Activated T-cell treated with anti-CD3 and anti-CD28 coated beads, Interleukin-2, amount 50 U/mL, for 24 hours (primary cell): ENCODE measurements at regions not wholly inside any gene's neighbourhood (a gene's known extent, or its start where the extent isn't known, plus 50 kb on each side); places are given as distances from the start of the nearest gene placed in this dataset.

Experiments used
- DNase-seq: peaks from one replicate; pipeline ENCODE4 v3.0.0-alpha.2; 2020
- H3K27ac Mint-ChIP-seq: 2 replicates; pipeline ENCODE4 v1.8.0; 2020; ENCODE audit warnings: mild to moderate bottlenecking, mixed read lengths
- H3K27me3 Mint-ChIP-seq: 2 replicates; pipeline ENCODE4 v1.8.0; 2020; ENCODE audit warnings: mixed read lengths
- H3K36me3 Mint-ChIP-seq: 2 replicates; pipeline ENCODE4 v1.8.0; 2020; ENCODE audit warnings: low read depth, mixed read lengths
- H3K4me1 Mint-ChIP-seq: 2 replicates; pipeline ENCODE4 v1.8.0; 2020; ENCODE audit warnings: low read depth, mixed read lengths
- H3K4me3 Mint-ChIP-seq: 2 replicates; pipeline ENCODE4 v1.8.0; 2020; ENCODE audit warnings: mild to moderate bottlenecking, moderate library complexity, mixed read lengths
- H3K9me3 Mint-ChIP-seq: 2 replicates; pipeline ENCODE4 v1.8.0; 2020; ENCODE audit warnings: mixed read lengths

DNA sequence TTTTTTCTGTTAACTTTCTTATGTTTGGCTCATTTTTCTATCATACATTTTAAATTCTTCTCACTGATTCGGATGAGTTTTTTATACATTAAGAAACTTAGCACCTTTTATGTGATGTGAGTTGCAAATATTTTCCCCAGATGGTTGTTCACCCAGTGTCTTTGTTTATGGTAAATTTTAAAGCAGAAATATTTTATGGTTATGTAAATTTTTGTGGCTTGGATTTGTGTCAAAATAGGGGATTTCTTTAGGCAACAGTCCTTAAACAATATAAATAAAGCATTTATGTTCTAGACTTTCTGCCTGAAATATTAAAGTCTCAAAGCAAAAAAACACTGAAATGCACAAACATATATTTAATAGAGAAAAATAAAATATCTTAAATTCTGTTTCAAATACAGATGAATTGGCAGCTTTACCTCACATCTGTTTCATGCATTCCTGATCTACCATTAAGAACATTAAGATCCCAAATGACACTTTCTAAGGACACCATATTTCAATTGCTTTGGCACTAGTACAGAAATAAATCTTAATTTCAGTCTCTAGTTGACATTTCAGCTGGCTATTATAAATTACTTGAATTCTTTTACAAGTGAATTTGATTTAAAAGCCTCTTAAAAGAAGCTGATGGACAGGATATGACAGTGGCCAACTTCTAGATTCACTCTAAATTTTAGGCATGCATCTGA, 646.6 kb downstream of the HACE1 start:
- no peaks in the 10 kb centered on the region for H3K27me3 Mint-ChIP-seq
- no peak for DNase-seq
- H3K27ac Mint-ChIP-seq, result no peak overlapping the region
- H3K36me3 Mint-ChIP-seq, result no peaks in the 10 kb centered on the region
- no peaks in the 10 kb centered on the region for H3K9me3 Mint-ChIP-seq
- H3K4me1 Mint-ChIP-seq, result no peaks in the 10 kb centered on the region
- no peak overlapping the region for H3K4me3 Mint-ChIP-seq

GRCh38 chr6:104207635-104208034, 652.1 kb downstream of the HACE1 start:
- H3K27me3 Mint-ChIP-seq, result no peaks in the 10 kb centered on the region
- no peak for DNase-seq
- no peaks in the 10 kb centered on the region for H3K36me3 Mint-ChIP-seq
- no peak overlapping the region for H3K27ac Mint-ChIP-seq
- H3K4me3 Mint-ChIP-seq, result no peak overlapping the region
- no peaks in the 10 kb centered on the region for H3K4me1 Mint-ChIP-seq
- peaks cover 4% of the 10 kb centered on the region for H3K9me3 Mint-ChIP-seq

- Mint-ChIP-seq H3K9me3 (peaks cover 17% of the 10 kb centered on the region), H3K4me3 (no peak overlapping the region), H3K27me3 (no peaks in the 10 kb centered on the region)
Observed at GRCh38 chr6:104201557-104201956, 658.2 kb downstream of the HACE1 start.

GRCh38 chr6:104187616-104188015, 672.1 kb downstream of the HACE1 start:
- Mint-ChIP-seq H3K27me3 (no peaks in the 10 kb centered on the region), H3K4me1 (no peaks in the 10 kb centered on the region), H3K9me3 (peaks cover 6% of the 10 kb centered on the region)

More at GRCh38 chr6:104201557-104201956, 658.2 kb downstream of the HACE1 start:
- no peaks in the 10 kb centered on the region for H3K36me3 Mint-ChIP-seq
- no peak overlapping the region for H3K27ac Mint-ChIP-seq
- no peak for DNase-seq
- H3K4me1 Mint-ChIP-seq, result no peaks in the 10 kb centered on the region

DNA sequence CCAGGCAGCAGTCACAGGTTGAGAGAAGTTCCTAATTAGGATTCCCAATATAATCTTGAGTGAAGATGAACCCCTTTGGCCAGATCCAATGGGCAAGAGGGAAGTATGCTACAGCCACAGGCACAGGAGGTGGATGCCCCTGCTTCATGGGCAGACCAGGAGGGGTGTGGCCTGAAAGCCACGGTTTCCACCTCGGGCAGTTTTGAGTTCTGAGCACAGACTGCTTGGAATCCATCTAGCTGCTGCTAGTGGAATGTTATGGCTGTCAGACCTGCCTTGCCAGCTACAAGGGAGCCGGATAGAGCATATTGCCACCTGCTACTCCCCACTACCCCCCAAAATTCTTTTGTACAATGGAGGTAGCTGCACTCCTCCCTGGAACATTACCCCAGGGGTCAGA, 672.9 kb downstream of the HACE1 start:
- no peak overlapping the region for H3K27ac Mint-ChIP-seq
- no peaks in the 10 kb centered on the region for H3K27me3 Mint-ChIP-seq
- no peaks in the 10 kb centered on the region for H3K4me1 Mint-ChIP-seq
- no peak for DNase-seq
- H3K4me3 Mint-ChIP-seq, result no peak overlapping the region
- no peaks in the 10 kb centered on the region for H3K36me3 Mint-ChIP-seq
- H3K9me3 Mint-ChIP-seq, result peaks cover 6% of the 10 kb centered on the region

More at GRCh38 chr6:104187616-104188015, 672.1 kb downstream of the HACE1 start:
- Mint-ChIP-seq H3K4me3 (no peak overlapping the region), H3K36me3 (no peaks in the 10 kb centered on the region), H3K27ac (no peak overlapping the region)
- DNase-seq, result no peak

GRCh38 chr6:104183816-104184435, 675.8 kb downstream of the HACE1 start:
- H3K4me1 Mint-ChIP-seq, result no peaks in the 10 kb centered on the region
- H3K4me3 Mint-ChIP-seq, result no peak overlapping the region
- no peak overlapping the region for H3K27ac Mint-ChIP-seq
- peaks cover 2% of the 10 kb centered on the region for H3K9me3 Mint-ChIP-seq
- no peaks in the 10 kb centered on the region for H3K27me3 Mint-ChIP-seq
- DNase-seq, result no peak
- H3K36me3 Mint-ChIP-seq, result no peaks in the 10 kb centered on the region

- H3K9me3 Mint-ChIP-seq, result no peaks in the 10 kb centered on the region
- H3K27me3 Mint-ChIP-seq, result no peaks in the 10 kb centered on the region
- no peak overlapping the region for H3K27ac Mint-ChIP-seq
- no peaks in the 10 kb centered on the region for H3K4me1 Mint-ChIP-seq
- no peak for DNase-seq
- no peaks in the 10 kb centered on the region for H3K36me3 Mint-ChIP-seq
- no peak overlapping the region for H3K4me3 Mint-ChIP-seq
Observed at GRCh38 chr6:104182811-104183210, 676.9 kb downstream of the HACE1 start.

DNA sequence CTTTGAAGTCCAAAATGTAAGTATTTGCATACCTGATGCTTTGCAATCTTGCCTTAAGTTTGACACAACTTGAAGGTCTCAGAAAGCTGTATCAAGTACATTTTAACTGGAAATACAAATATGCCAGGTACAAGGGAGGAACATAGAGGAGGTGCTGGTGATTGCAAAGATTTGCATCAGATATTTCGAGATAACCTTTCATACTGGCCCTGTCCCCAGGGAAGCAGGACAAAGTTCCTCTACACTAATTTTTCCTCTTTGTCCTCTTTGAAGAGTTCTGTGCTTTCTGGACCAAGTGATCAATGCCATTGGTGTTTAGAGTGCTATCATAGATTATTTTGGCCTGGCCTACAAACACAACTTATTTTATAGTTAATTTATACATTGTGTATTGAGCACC, 686.1 kb downstream of the HACE1 start:
- Mint-ChIP-seq H3K27me3 (no peaks in the 10 kb centered on the region), H3K36me3 (no peaks in the 10 kb centered on the region), H3K9me3 (no peaks in the 10 kb centered on the region), H3K4me1 (no peaks in the 10 kb centered on the region), H3K4me3 (no peak overlapping the region), H3K27ac (no peak overlapping the region)
- no peak for DNase-seq

- no peak overlapping the region for H3K4me3 Mint-ChIP-seq
- DNase-seq, result no peak
- no peak overlapping the region for H3K27ac Mint-ChIP-seq
- no peaks in the 10 kb centered on the region for H3K4me1 Mint-ChIP-seq
- no peaks in the 10 kb centered on the region for H3K27me3 Mint-ChIP-seq
- no peaks in the 10 kb centered on the region for H3K36me3 Mint-ChIP-seq
- H3K9me3 Mint-ChIP-seq, result peaks cover 8% of the 10 kb centered on the region
Observed at GRCh38 chr6:104170401-104170800, 689.3 kb downstream of the HACE1 start.

GRCh38 chr6:104166055-104166668, 693.6 kb downstream of the HACE1 start:
- Mint-ChIP-seq H3K27me3 (no peaks in the 10 kb centered on the region), H3K27ac (no peak overlapping the region), H3K4me3 (no peak overlapping the region), H3K36me3 (no peaks in the 10 kb centered on the region), H3K9me3 (peaks cover 17% of the 10 kb centered on the region), H3K4me1 (no peaks in the 10 kb centered on the region)
- DNase-seq, result no peak

DNA sequence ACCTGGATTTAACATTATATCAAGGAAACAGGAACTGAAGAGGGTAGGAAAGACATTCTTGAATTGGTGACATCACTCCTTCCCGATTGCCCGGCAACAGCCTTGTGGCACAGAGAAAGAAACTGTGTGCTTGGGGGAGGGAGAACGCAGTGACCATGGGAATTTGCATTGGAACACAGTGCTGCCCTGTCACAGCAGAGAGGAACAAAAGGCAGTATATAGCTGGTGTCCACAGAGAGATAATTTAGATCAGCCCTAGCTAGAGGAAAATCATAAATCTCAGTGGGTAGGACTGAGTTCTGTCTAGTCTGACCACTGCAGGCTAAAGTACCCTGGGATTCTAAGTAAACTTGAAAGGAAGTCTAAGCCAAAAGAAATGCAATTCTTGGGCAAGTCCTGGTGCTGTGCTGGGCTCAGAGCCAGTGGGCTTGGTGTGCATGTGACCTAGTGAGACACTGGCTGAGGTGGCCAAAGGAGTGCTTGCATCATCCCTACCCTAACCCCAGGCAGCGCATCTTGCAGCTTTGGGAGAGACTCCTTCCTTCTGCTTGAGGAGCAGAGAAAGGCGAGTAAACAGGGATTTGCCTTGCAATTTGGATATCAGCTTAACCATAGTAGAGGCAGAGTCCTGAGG, 697.6 kb downstream of the HACE1 start:
- DNase-seq, result no peak

GRCh38 chr6:104159045-104159618, 700.6 kb downstream of the HACE1 start:
- no peak overlapping the region for H3K4me3 Mint-ChIP-seq
- peaks cover 11% of the 10 kb centered on the region for H3K9me3 Mint-ChIP-seq
- no peaks in the 10 kb centered on the region for H3K4me1 Mint-ChIP-seq
- H3K36me3 Mint-ChIP-seq, result no peaks in the 10 kb centered on the region
- no peak overlapping the region for H3K27ac Mint-ChIP-seq
- DNase-seq, result no peak
- no peaks in the 10 kb centered on the region for H3K27me3 Mint-ChIP-seq

More for the DNA sequence above, 697.6 kb downstream of the HACE1 start:
- H3K4me3 Mint-ChIP-seq, result no peak overlapping the region
- H3K27me3 Mint-ChIP-seq, result no peaks in the 10 kb centered on the region
- no peak overlapping the region for H3K27ac Mint-ChIP-seq
- H3K9me3 Mint-ChIP-seq, result peaks cover 18% of the 10 kb centered on the region
- H3K36me3 Mint-ChIP-seq, result no peaks in the 10 kb centered on the region
- H3K4me1 Mint-ChIP-seq, result no peaks in the 10 kb centered on the region

DNA sequence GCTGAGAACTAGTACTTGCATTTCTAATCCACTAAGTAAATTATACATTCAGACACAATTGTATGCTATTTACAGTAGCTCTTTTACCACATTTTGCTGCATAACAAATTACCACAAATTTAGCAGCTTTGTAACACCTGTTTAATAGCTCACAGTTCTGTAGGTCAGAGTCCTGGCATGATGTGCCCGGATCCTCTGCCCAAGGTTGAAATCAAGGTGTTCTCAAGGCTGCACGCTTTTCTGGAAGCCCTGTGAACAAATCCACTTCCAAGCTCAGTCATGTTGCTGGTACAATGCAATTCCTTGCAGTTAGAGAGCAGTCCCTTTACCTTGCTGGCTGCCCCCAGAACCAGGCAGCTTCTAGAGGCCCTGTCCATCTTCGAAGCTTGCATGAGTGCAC, 716.0 kb downstream of the HACE1 start:
- Mint-ChIP-seq H3K36me3 (no peaks in the 10 kb centered on the region), H3K27me3 (no peaks in the 10 kb centered on the region), H3K27ac (no peak overlapping the region), H3K4me3 (no peak overlapping the region), H3K9me3 (peaks cover 5% of the 10 kb centered on the region), H3K4me1 (no peaks in the 10 kb centered on the region)
- no peak for DNase-seq

DNA sequence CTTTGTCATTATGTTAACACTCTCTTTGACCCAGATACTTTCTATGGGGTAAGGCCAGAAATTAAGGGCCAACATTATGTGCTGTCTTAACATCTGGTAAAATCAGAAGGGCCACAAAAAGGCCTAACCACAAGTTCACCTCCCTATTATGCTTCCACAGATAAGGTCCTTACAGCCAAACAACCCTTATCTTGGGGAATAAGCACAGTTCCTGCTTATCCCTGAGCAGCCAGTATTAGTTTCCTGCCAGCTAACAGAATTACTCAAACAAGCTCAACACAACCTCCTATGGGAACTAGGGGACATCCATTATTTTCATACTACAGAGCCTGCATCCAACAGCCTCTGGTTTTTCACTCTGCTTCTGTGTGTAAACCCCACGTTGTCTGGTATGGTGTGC, 724.8 kb downstream of the HACE1 start:
- Mint-ChIP-seq H3K27me3 (no peaks in the 10 kb centered on the region), H3K36me3 (no peaks in the 10 kb centered on the region), H3K27ac (no peak overlapping the region), H3K4me3 (no peak overlapping the region), H3K4me1 (no peaks in the 10 kb centered on the region), H3K9me3 (peaks cover 6% of the 10 kb centered on the region)
- DNase-seq, result no peak
